HG02938 (cell line): ENCODE measurements at regions not wholly inside any gene's neighbourhood (a gene's known extent, or its start where the extent isn't known, plus 50 kb on each side); places are given as distances from the start of the nearest gene placed in this dataset.
"Not testable (repeated sequence)": the region's sequence is repeated elsewhere in the genome, so short reads cannot be mapped to it uniquely, and the experiment has no call there.

Experiments
- ATAC-seq: cut with Tn5 transposase; IDR thresholded peaks from one replicate; pipeline ENCODE4 v1.9.1; 2021; ENCODE audit warnings: mild to moderate bottlenecking, moderate library complexity; ENCODE audit not compliant: unreplicated experiment

DNA sequence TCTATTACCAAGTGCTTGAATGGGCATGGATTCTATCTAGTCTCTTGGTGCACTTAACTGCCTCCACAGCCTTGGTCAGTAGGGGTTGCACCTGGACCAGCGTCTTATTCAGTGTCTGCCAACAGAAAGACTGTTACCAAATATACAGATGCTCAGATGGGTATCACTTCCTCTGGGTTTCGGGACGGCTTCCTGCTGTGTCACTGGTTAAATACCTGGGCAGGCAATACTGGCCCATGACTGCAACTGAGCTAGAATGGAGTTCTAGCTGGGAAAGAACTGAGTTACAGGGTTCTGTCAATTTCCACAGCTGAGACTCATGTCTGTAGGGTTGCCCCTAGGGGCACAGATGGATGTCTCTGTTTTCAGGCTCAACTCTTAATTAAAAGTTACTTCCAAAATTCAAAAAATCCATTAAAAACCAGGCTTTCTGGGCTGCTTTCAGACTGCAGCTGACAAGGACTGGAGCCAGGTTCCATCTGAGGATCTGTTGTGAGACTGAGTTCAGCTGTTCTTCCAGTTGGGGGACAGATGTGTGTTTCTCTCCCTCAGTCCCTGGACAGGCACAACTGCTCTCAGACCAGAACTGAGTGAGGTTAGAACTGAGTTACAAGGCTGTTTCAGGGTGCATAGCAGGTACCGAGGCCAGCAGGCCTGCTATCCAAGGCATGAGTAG lies 789.6 kb upstream of the SLC8A1 start:
- ATAC-seq, result no peak

GRCh38 chr2:41242001-41242331 lies 790.1 kb upstream of the SLC8A1 start:
- no peak for ATAC-seq

- ATAC-seq, result no peak
These were observed 779.7 kb upstream of the PKDCC start for GRCh38 chr2:41267929-41268659.

GRCh38 chr2:41283079-41283775 lies 764.6 kb upstream of the PKDCC start:
- ATAC-seq, result no peak

- ATAC-seq, result no peak
These were observed 754.3 kb upstream of the PKDCC start for GRCh38 chr2:41293491-41293890.

DNA sequence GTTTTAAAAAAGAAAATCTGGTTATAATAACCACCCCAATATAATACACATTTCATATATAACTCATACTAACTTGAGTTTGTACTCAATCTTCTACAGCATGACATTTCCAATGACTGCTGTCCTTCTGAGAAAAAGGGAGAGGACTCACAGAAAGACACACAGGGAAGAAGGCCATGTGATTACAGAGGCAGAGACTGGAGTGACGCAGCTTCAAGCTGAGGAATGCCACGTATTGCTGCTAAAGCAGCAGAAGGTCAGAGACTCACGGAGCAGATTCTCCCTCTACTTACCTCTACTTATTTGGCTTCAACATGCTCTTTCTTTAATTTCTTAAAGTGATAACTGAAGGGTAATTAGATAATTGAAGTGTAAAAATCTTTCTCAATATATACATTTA lies 753.5 kb upstream of the PKDCC start:
- no peak for ATAC-seq

GRCh38 chr2:41313082-41313481 lies 734.7 kb upstream of the PKDCC start:
- ATAC-seq, result no peak

DNA sequence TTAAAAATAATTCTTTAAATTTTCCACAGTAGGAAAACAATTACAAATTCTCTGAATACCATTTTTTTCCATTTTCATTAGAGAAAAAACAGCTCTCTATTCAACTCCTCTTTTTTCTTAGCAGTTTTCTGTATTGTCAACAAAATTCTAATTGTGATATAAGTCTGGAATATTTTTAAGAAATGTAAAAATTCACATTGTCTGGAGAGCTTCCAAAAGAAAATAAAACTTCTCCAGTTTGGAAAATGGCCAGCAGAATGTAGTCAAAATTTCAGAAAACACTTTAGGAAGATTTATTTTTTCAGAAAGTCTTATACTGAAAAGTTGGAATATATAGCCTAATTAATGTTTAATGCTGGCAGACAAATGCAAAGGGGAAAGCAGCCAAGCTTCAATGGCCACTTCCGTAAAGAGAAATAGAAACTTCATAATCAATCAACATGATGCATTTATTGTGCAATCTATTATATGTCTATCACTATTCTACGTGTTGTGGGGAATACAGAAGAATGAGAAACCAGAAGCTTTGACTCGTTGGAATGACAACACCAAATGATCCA lies 733.2 kb upstream of the PKDCC start:
- ATAC-seq, result no peak

DNA sequence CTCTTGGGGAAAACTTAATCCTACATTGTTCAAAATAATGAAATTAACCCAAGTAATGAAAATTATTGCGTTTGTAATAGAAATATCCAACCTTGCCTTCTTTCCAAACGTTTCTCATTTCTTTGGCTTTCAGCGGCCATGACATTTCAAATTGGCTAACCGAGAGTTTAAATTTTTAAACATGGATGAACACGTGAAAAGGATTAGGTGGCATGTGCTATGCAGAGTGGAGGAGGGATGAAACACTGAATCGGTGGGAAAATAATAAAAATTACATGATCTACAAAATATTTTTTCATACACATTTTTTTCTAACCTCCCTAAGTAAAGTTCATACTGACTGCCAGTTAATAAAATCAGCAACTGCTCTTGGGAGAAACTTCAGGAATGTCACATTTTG lies 728.4 kb upstream of the PKDCC start:
- no peak for ATAC-seq

DNA sequence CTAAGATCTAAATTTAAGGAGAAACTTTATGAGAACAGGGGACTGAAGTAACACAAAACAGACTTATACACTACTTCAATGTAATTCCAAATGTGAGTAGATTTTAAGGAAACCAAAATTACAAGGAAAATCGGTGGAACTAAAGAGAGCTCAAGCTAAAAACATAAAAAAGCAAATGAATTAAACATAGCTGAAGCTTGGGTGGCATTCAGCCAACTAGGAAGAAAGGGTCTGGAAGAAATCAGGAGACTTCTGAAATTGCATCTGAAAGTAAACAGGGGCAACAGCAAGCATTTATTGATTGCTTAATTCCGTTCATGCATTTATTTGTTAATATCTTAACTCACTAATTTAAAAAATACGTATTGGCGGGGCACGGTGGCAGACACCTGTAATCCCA lies 727.3 kb upstream of the PKDCC start:
- no peak for ATAC-seq

GRCh38 chr2:41321351-41321750 lies 726.5 kb upstream of the PKDCC start:
- no peak for ATAC-seq

DNA sequence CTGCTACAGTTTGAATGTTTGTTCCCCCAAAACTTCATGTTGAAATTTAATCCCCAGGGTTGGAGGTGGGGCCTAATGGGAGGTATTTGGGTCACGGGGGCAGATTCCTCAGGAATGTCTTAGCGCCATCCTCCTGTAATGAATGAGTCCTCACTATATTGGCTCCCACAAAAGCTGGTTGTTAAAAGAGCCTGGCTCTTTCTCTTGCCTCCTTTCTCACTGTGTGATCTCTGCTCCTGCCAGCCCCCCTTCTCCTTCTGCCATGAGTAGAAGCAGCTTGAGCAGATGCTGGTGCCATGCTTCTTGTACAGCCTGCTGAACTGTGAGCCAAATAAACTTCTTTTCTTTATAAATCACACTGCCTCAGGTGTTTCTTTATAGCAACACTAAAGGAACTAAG lies 721.0 kb upstream of the PKDCC start:
- no peak for ATAC-seq

DNA sequence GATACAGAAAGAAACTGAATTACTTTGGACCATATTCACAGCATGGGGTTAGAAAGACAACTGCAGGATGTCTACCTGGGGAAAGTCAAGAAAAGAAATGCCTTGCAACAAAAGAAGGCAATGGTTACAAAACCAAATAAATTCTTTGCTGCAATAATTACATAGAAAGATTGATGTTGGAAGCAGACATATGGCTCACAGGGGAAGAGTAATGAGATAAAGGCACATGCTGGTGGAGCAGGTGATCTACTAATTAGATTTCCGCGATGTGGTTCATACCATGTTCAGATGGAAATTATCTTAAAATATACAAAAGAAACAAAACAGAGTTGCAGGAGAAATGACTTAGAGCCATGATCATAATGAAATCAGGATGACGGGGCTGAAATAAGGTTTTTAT lies 718.8 kb upstream of the PKDCC start:
- ATAC-seq, result no peak

DNA sequence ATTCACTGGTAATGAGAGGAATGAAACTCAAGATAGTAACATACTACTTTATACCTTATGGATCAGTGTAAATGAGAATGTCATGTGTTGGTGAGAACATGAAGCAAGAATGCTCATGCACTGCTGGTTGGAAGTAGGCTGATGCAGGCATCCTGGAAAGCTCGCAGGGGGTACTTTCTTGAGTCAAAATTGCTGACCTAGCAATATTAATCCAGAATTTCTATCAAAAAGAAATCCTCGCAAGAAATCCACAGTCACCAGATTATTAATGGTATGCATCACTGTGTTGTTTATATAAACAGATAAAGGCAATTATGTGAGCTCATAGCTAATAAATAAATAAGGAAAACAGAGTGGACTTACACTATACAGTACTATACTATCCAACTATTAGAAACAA lies 713.7 kb upstream of the PKDCC start:
- ATAC-seq, result no peak

DNA sequence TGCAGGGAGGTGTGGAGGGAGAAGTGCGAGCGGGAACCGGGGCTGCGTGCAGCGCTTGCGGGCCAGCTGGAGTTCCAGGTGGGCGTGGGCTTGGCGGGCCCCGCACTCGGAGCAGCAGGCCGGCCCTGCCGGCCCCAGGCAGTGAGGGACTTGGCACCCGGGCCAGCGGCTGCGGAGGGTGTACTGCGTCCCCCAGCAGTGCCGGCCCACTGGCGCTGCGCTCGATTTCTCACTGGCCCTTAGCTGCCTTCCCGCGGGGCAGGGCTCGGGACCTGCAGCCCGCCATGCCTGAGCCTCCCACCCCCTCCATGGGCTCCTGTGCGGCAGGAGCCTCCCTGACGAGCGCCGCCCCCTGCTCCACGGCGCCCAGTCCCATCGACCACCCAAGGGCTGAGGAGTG lies 712.2 kb upstream of the PKDCC start:
- not testable (repeated sequence) for ATAC-seq

DNA sequence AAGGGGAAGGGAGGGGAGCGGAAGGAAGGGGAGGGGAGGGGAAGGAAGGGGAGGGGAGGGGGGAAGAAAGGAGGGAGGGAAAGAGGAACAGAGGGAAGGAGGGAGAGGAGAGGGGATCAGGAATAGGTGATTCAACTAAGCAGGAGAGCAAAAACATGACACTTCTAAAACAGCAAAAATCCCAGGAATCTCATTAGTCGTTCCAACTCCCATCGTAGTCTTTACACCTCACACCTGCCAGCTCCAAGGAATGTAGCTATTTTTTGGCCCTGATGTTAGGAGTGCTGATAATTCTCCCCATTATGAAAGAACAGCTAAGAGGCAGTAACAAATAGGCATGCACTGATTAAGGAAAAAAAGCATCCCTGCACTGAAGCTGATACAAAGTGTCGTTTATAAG lies 709.9 kb upstream of the PKDCC start:
- no peak for ATAC-seq

DNA sequence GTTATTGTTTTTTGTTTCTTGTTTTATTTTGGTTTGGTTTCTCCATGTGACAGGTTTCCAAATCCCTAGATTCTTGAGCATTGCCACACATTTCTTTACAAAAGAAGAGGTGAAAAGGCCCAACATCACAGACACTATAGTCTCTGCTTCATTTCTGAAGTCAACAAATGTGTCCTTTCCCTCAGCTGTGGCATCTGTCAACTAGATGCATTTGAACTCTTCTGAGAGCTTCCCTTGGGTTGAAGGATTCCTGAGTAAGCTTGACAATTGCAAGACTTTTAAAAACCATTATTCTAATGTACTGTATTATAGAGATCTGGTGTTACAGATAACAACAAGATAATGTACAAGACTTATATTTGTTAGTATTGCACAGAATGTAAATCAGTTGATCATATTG lies 703.3 kb upstream of the PKDCC start:
- no peak for ATAC-seq

- no peak for ATAC-seq
These were observed 694.8 kb upstream of the PKDCC start for GRCh38 chr2:41353060-41353459.

- no peak for ATAC-seq
These were observed 692.0 kb upstream of the PKDCC start for GRCh38 chr2:41355794-41356193.

GRCh38 chr2:41364842-41365241 lies 683.0 kb upstream of the PKDCC start:
- ATAC-seq, result no peak

DNA sequence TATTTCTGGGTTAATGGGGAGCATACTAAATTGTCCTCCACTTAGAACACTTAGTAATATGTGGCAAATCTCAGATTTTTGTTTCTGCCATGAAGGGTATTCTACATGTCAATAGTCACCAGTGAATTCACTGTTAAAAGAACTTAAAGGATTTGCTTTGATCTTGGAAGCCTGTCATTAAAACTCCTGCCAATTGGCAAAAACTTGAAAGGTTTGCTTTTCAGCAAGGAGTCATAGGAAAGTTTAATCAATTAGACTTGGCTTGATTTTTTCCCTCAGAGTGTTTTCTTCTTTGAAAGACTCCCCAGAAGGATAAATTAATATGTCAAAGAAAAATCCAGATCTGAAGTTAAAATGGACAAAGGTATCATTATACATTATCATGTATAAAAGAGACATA lies 671.9 kb upstream of the PKDCC start:
- no peak for ATAC-seq

DNA sequence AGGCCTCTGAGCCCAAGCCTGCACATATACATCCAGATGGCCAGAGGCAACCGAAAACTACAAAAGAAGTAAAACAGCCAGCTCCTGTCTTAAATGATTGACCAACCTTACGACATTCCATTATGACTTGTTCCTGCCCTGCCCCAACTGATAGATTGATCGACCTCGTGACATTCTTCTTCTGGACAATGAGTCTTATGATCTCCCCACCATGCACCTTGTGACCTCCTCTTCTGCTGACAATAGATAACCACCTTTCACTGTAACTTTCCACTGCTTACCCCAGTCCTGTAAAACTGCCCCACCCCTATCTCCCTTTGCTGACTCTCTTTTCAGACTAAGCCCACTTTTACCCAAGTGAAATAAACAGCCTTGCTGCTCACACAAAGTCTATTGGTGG lies 670.0 kb upstream of the PKDCC start:
- ATAC-seq, result no peak
